HEK293T (cell line): ENCODE measurements at regions not wholly inside any gene's neighbourhood (a gene's known extent, or its start where the extent isn't known, plus 50 kb on each side); places are given as distances from the start of the nearest gene placed in this dataset.

Experiments
- BHLHE40 ChIP-seq: fragments of 450-650 bp; IDR thresholded peaks from 2 replicates; pipeline ENCODE4 v1.6.1; 2016; ENCODE audit warnings: mild to moderate bottlenecking, moderate library complexity, borderline replicate concordance
- ELF4 ChIP-seq: fragments of 450-650 bp; IDR thresholded peaks from 2 replicates; pipeline ENCODE4 v1.6.1; 2017; ENCODE audit warnings: antibody characterized with exemption
- FOXK2 ChIP-seq: fragments of 450-650 bp; IDR thresholded peaks from 2 replicates; pipeline ENCODE4 v1.6.1; 2016; ENCODE audit warnings: mild to moderate bottlenecking
- FOXM1 ChIP-seq: fragments of 450-650 bp; IDR thresholded peaks from 2 replicates; pipeline ENCODE4 v1.6.1; 2017; ENCODE audit warnings: mild to moderate bottlenecking, borderline replicate concordance
- LEF1 ChIP-seq: fragments of 450-650 bp; IDR thresholded peaks from 2 replicates; pipeline ENCODE4 v1.6.1; 2017; ENCODE audit warnings: mild to moderate bottlenecking, borderline replicate concordance
- NFRKB ChIP-seq: fragments of 450-650 bp; IDR thresholded peaks from 2 replicates; pipeline ENCODE4 v1.6.1; 2016; ENCODE audit warnings: mild to moderate bottlenecking, moderate library complexity
- SP1 ChIP-seq: fragments of 450-650 bp; IDR thresholded peaks from 2 replicates; pipeline ENCODE4 v1.6.1; 2017
- SUZ12 ChIP-seq: fragments of 450-650 bp; IDR thresholded peaks from 2 replicates; pipeline ENCODE4 v1.6.1; 2016; ENCODE audit warnings: mild to moderate bottlenecking
- TARDBP ChIP-seq: fragments of 450-650 bp; IDR thresholded peaks from 2 replicates; pipeline ENCODE4 v1.6.1; 2016

DNA sequence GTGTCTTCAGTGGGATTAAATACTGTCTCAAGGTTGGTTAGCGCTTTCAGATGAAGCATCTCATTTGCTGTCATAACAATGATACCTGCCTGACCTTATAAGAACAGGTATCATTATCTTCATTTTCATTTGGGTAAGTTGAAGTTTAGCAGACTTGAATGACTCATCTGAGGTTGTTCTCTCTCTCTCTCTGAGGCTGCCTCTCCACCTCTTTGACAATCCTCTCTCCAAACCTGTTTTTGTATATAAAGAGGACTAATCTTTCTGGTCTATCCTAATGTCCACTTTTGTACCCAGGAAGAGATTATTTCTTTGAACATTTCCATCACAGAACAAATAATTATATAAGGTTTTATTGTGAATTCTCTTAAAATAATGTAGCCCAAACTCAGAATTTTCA lies 291.4 kb downstream of the KLF6 start:
- TF ChIP-seq TARDBP (no peak), NFRKB (no peak), SUZ12 (no peak), SP1 (no peak), FOXK2 (no peak), LEF1 (no peak), BHLHE40 (no peak), ELF4 (no peak), FOXM1 (no peak)
